K562 (cell line): ENCODE measurements at regions not wholly inside any gene's neighbourhood (a gene's known extent, or its start where the extent isn't known, plus 50 kb on each side); places are given as distances from the start of the nearest gene placed in this dataset.

ENCODE experiments used
- BRD4 ChIP-seq: fragments of 200-600 bp; sonication (generic); IDR thresholded peaks from 2 replicates; pipeline ENCODE4 v1.6.1; 2017; ENCODE audit warnings: inconsistent platforms
- CBX3 ChIP-seq, 2 experiments: IDR thresholded peaks; 1 replicate in 1 of 2; 2 replicates in 1 of 2; pipeline ENCODE4 v1.6.1; 2012; ENCODE audit warnings: inconsistent platforms in 2 of 2, low read length in 2 of 2, borderline replicate concordance in 1 of 2, control low read depth in 1 of 2
- CTBP1 ChIP-seq: fragments of 450-650 bp; IDR thresholded peaks from 2 replicates; pipeline ENCODE4 v1.6.1; 2016; ENCODE audit warnings: borderline replicate concordance
- FUS ChIP-seq: fragments of 200-400 bp; formaldehyde crosslinking; optimal IDR thresholded peaks from 2 replicates; pipeline ENCODE3; 2017; ENCODE audit warnings: low read depth, low read length
- HEY1 ChIP-seq: fragments of 250-450 bp; sonication (Bioruptor Pico); IDR thresholded peaks from 2 replicates; pipeline ENCODE4 v1.5.0; 2020; ENCODE audit warnings: mild to moderate bottlenecking, moderate library complexity, borderline replicate concordance
- HLTF ChIP-seq: fragments of 450-650 bp; IDR thresholded peaks from 2 replicates; pipeline ENCODE4 v1.6.1; 2016
- HSF4 ChIP-seq: fragments of 250-450 bp; sonication (Bioruptor Pico); IDR thresholded peaks from 2 replicates; pipeline ENCODE4 v2.1.2; 2022; ENCODE audit warnings: mild to moderate bottlenecking, moderate library complexity, borderline replicate concordance
- MTF1 ChIP-seq: fragments of 250-450 bp; sonication (Bioruptor Pico); IDR thresholded peaks from 2 replicates; pipeline ENCODE4 v1.9.0; 2021; ENCODE audit warnings: moderate library complexity, mild to moderate bottlenecking, inconsistent platforms, borderline replicate concordance
- MYBL2 ChIP-seq, 2 experiments: fragments of 450-650 bp in 1 of 2; sonication (generic) in 1 of 2; formaldehyde crosslinking in 1 of 2; IDR thresholded peaks; 2 replicates each; pipeline versions ENCODE4 v1.6.1 to v1.8.1; 2017 to 2022; ENCODE audit warnings: borderline replicate concordance in 1 of 2, inconsistent platforms in 1 of 2, low read depth in 1 of 2, mild to moderate bottlenecking in 1 of 2, missing genetic modification reagents in 1 of 2, moderate library complexity in 1 of 2
- NBN ChIP-seq: fragments of 450-650 bp; IDR thresholded peaks from 2 replicates; pipeline ENCODE4 v1.6.1; 2016; ENCODE audit warnings: low read depth, mild to moderate bottlenecking
- NCOA2 ChIP-seq, 2 experiments: fragments of 450-650 bp; IDR thresholded peaks; 2 replicates each; pipeline ENCODE4 v1.6.1; 2018; ENCODE audit warnings: mild to moderate bottlenecking in 2 of 2, moderate library complexity in 1 of 2; ENCODE audit not compliant: partially characterized antibody in 2 of 2
- PPARD ChIP-seq: fragments of 250-450 bp; sonication (Bioruptor Pico); IDR thresholded peaks from 2 replicates; pipeline ENCODE4 v1.8.0; 2022; ENCODE audit warnings: inconsistent platforms, mild to moderate bottlenecking, moderate library complexity
- SIN3B ChIP-seq: fragments of 450-650 bp; IDR thresholded peaks from 2 replicates; pipeline ENCODE4 v1.6.1; 2017; ENCODE audit warnings: low read depth, mild to moderate bottlenecking, moderate library complexity
- SIRT6 ChIP-seq: IDR thresholded peaks from one replicate; pipeline ENCODE4 v1.6.1; 2012; ENCODE audit warnings: low read depth, mild to moderate bottlenecking, control low read depth, inconsistent platforms, low read length, moderate library complexity
- SMAD3 ChIP-seq: fragments of 450-650 bp; formaldehyde crosslinking; conservative IDR thresholded peaks from 2 replicates; pipeline ENCODE4 v1.4.0; 2020; ENCODE audit warnings: mild to moderate bottlenecking
- SMC3 ChIP-seq: conservative IDR thresholded peaks from 2 replicates; pipeline ENCODE4 v1.6.1; 2011; ENCODE audit warnings: low read depth, low read length, improper control_type of control experiment; ENCODE audit not compliant: insufficient read depth
- TARDBP ChIP-seq: fragments of 450-650 bp; IDR thresholded peaks from 2 replicates; pipeline ENCODE4 v1.6.1; 2016
- TRIM28 ChIP-seq: fragments of 450-650 bp; IDR thresholded peaks from 2 replicates; pipeline ENCODE4 v1.6.1; 2017
- ZBTB1 ChIP-seq: sonication (generic); formaldehyde crosslinking; IDR thresholded peaks from 2 replicates; pipeline ENCODE4 v1.8.1; 2023; ENCODE audit warnings: missing genetic modification reagents, low read depth, mild to moderate bottlenecking, borderline replicate concordance
- ZFP1 ChIP-seq: fragments of 450-650 bp; formaldehyde crosslinking; IDR thresholded peaks from 2 replicates; pipeline ENCODE4 v1.4.0; 2020; ENCODE audit warnings: mild to moderate bottlenecking, mixed read lengths
- ZNF212 ChIP-seq: fragments of 450-650 bp; formaldehyde crosslinking; IDR thresholded peaks from 2 replicates; pipeline ENCODE4 v1.4.0; 2020; ENCODE audit warnings: mild to moderate bottlenecking
- ZNF24 ChIP-seq: fragments of 450-650 bp; IDR thresholded peaks from 2 replicates; pipeline ENCODE4 v1.6.1; 2016
- TF ChIP-seq, protein P1 (sequence below): fragments of 450-650 bp; IDR thresholded peaks from 2 replicates; pipeline ENCODE4 v1.6.1; 2016
- TF ChIP-seq, protein P2 (sequence below): sonication (generic); formaldehyde crosslinking; IDR thresholded peaks from 2 replicates; pipeline ENCODE4 v1.5.0; 2020; ENCODE audit warnings: missing genetic modification reagents
- TF ChIP-seq, protein P3 (sequence below): fragments of 250-450 bp; sonication (Bioruptor Pico); IDR thresholded peaks from 2 replicates; pipeline ENCODE4 v1.5.0; 2021; ENCODE audit warnings: mild to moderate bottlenecking, moderate library complexity
- TF ChIP-seq, protein P4 (sequence below): conservative IDR thresholded peaks from 2 replicates; pipeline ENCODE4 v1.6.1; 2011; ENCODE audit warnings: low read depth, mild to moderate bottlenecking, low read length; ENCODE audit not compliant: control insufficient read depth

DNA sequence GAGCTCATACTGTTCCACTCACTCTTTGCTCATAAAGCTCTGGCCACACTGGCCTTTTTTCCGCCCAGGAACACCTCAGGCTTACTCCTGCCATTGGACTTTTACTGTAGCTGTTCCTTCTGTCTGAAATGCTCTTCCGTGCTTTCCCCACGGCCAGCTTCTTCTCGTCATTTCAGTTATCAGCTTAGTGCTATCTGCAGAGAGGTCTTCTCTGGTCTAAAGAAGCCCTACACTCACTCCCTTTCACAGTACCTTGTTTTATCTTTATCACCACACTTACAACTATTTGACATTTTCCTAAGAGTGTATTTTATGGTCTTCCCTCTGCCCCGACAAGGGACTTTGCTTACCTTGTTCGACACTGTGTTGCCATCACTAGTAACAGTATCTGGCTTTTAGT lies 388.1 kb upstream of the SPRED2 start (continued):
- TF ChIP-seq HSF4 (CRISPR knock-in tag) (no peak), PPARD (CRISPR knock-in tag) (no peak), FUS (no peak), ZNF24 (no peak), NBN (no peak; the same call in 1 of the 2 replicates), MYBL2 (IDR thresholded peaks at IDR 0.05; ENCODE audit: low read depth) (no peak), MYBL2 (CRISPR knock-in tag; IDR thresholded peaks at IDR 0.05; ENCODE audit: borderline replicate concordance) (no peak), ZNF212 (no peak), ZFP1 (no peak), MTF1 (no peak), NCOA2 (IDR thresholded peaks at IDR 0.05; ENCODE audit: partially characterized antibody in 2 of 2) (no peak), SMC3 (no peak), HEY1 (CRISPR knock-in tag) (no peak), CTBP1 (peak; percentile 90), CBX3 (IDR thresholded peaks at IDR 0.05; ENCODE audit: borderline replicate concordance in 1 of 2, low read length in 2 of 2) (peak in 1 of 2 experiments; percentile 52; a peak in 2 of 3 replicates), HLTF (no peak; the same call in 1 of the 2 replicates), ZBTB1 (CRISPR knock-in tag) (no peak), TRIM28 (peak; percentile 38; the same call in 1 of the 2 replicates), TARDBP (no peak), BRD4 (no peak), SMAD3 (CRISPR knock-in tag) (no peak), SIRT6 (no peak), SIN3B (no peak)
- TF ChIP-seq, protein P1, sequence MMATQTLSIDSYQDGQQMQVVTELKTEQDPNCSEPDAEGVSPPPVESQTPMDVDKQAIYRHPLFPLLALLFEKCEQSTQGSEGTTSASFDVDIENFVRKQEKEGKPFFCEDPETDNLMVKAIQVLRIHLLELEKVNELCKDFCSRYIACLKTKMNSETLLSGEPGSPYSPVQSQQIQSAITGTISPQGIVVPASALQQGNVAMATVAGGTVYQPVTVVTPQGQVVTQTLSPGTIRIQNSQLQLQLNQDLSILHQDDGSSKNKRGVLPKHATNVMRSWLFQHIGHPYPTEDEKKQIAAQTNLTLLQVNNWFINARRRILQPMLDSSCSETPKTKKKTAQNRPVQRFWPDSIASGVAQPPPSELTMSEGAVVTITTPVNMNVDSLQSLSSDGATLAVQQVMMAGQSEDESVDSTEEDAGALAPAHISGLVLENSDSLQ = peak; percentile 50
- TF ChIP-seq, protein P2, sequence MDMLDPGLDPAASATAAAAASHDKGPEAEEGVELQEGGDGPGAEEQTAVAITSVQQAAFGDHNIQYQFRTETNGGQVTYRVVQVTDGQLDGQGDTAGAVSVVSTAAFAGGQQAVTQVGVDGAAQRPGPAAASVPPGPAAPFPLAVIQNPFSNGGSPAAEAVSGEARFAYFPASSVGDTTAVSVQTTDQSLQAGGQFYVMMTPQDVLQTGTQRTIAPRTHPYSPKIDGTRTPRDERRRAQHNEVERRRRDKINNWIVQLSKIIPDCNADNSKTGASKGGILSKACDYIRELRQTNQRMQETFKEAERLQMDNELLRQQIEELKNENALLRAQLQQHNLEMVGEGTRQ (CRISPR knock-in tag) = no peak
- TF ChIP-seq, protein P3, sequence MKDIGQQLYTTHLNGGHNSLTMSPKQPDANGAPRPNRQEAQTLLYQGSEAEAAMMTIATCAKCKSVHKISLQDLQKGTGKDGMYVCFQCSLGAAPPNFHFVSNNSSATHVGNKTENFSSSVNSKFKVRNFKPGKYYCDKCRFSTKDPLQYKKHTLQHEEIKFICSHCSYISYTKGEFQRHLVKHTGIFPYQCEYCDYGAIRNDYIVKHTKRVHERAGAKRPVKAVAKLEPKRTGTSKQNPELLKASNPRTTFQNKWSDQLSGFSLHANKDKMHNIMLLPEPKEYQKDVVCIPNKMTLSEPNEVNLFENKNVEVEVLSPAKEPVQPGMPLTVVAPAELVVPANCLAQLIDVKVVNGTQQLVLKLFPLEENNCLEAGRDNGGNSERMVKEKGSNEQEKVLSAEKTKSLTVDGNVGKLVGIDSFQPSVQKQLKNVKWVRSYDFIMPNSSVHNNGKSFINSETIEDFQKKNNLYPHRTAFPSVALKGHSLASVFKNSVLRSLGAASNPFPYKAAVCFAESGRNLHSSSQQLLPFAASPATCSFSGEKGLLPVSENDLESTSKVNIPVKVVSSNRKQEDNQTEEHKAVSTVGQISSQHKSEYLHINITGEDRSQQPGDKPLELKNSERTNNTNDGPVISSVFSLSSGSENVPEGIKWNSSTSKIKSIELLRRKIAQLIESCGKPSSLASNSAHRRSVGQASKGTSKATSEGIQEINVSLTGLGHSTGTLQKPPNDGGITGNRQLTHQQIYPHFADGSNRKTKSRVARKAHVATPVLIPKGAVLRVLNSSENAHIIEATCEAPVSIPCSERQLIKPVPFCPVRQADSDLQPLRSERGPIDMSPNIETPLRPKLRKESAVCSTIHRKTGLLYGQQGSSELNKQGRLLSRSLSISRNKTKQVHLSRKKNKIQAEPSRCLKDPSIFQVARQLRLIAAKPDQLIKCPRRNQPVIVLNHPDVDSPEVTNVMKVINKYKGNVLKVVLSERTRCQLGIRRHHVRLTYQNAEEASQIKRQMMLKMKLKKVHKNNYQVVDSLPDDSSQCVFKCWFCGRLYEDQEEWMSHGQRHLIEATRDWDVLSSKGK (CRISPR knock-in tag) = no peak
- TF ChIP-seq, protein P4, sequence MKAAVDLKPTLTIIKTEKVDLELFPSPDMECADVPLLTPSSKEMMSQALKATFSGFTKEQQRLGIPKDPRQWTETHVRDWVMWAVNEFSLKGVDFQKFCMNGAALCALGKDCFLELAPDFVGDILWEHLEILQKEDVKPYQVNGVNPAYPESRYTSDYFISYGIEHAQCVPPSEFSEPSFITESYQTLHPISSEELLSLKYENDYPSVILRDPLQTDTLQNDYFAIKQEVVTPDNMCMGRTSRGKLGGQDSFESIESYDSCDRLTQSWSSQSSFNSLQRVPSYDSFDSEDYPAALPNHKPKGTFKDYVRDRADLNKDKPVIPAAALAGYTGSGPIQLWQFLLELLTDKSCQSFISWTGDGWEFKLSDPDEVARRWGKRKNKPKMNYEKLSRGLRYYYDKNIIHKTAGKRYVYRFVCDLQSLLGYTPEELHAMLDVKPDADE = no peak
